ENCODE measurements at regions not wholly inside any gene's neighbourhood (a gene's known extent, or its start where the extent isn't known, plus 50 kb on each side); places are given as distances from the start of the nearest gene placed in this dataset.
A peak's percentile ranks its signal among the peaks of the same experiment; 100 is the strongest.

GRCh38 chr7:48703466-48703865, 220.9 kb upstream of the CDC14C start:
- no peak for DNase-seq

DNA sequence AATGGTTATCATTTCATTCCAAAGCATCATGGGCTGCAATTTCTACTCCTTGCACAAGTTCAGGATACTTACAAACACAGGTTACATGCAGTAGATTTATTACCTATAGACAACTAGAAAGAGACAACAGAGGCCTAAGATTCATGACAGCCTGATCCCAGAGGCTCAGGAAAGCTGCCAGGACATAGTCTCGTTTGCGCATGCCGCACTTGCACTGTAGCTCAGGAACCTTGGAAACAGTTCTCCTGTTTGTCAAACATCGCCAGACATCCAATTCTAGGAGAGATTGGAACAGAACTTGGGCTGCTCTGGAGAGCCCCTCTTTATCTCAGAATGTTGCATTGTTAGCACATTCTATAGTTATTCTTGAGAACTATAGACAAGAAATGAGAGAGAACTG, 216.2 kb upstream of the CDC14C start:
- no peak for DNase-seq

- DNase-seq, result peak in 1 of 2 donors; percentile 14
Measured at GRCh38 chr7:48708635-48709034, 215.7 kb upstream of the CDC14C start.

- no peak for DNase-seq
Measured at GRCh38 chr7:48710995-48711394, 213.4 kb upstream of the CDC14C start.

DNA sequence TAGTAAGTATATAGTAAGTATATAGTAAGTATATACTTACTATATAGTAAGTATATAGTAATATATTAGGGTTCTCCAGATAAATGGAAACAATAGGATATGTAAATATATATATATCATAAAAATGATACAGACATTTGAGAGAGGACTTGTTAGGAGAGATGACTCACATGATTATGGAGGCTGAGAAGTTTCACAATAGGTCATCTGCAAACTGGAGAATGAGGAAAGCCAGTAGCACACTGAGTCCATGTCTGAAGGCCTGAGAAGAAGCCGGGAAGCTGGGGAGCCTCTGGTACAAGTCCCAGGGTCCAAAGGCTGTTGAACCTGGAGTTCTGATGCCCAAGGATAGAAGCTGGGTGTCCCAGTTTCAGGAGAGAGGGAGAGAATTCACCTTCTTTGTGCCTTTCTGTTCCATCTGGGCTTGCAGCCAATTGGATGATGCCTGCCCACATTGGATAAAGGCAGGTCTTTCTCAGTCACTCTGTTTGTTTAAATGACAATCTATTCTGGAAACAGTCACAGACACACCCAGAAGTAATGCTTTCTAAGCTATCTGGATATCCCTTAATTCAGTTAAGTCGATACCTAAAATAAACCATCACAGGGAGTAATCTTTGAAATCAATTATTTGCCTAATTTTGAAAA, 205.5 kb upstream of the CDC14C start:
- no peak for DNase-seq

DNA sequence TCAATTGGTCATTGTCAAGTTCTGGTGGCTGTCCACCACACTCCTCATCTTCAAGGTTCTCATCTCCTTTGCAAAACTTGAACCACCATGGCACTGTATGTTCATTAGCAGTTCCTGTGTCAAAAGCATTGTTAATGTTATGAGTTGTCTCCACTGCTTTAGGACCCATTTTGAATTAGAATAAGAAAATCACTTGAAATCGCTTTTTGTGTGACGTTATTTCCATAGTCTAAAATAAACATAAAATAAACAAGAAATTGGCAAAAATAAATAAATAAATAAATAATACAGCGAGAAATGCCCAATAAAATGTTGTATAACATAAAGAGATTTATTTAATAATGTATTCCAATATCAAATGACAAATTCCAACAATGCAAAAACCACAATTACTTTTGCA, 195.5 kb upstream of the CDC14C start:
- no peak for DNase-seq

DNA sequence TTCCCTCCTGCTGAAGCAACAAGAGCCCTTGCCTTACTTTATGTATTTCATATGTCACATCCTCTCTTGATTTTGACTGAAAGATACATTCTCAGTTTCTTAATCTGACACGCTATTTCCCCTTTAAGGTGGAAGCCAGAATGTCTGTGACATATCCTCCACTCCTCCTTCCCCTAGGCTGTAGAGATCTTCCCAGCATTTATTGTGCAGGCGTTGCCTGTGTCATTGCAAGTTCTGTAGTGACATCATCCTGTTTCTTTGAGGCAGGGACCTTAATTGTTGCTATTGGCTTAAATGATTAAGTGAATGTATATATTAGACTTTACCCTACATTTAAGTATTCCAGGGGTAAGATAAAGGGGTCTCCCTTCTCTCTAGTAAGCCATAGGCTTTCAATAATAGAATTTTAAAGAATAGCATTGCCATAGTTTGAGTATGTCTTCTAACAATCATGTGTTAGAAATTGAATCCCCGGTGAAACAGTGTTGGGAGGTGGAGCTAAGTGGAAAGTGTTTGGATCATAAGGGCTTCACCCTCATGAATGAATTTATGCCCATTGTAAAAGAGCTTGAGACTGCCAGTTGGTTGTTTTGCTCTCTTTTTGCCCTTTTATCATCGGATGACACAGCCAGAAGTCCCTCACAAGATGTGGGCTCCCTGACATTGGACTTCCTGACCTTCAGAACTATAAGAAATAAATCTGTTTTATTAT, 189.5 kb upstream of the CDC14C start:
- DNase-seq, result no peak

GRCh38 chr7:48741545-48741944, 182.8 kb upstream of the CDC14C start:
- DNase-seq, result no peak

- DNase-seq, result no peak
Measured at GRCh38 chr7:48742079-48742798, 182.1 kb upstream of the CDC14C start.

- no peak for DNase-seq
Measured at GRCh38 chr7:48748081-48748833, 176.1 kb upstream of the CDC14C start.

DNA sequence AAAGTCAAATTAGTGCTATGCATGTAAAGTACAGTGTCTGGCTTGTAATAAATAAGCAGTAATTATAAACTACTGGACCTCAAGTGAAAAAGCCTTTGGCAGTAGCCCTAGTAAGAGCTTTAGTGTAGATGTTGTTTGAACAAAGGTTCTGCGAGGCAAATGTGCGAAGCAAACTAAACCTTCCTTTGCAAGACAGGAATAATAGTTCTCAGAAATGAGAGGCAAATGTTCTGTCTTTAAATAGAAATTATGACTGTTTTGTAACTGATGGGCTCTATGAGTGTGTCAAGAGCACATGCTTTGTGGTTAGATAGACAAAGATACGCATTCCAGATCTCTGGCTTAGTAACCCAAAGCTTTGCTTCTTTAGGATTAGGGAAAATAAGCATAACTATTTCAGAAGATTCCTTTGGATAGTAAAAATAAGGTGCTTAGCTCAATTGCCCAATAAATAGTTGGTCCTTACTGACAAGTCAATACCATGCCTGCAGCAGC, 169.2 kb upstream of the CDC14C start:
- no peak for DNase-seq

- no peak for DNase-seq
Measured at GRCh38 chr7:48759431-48760080, 164.8 kb upstream of the CDC14C start.

DNA sequence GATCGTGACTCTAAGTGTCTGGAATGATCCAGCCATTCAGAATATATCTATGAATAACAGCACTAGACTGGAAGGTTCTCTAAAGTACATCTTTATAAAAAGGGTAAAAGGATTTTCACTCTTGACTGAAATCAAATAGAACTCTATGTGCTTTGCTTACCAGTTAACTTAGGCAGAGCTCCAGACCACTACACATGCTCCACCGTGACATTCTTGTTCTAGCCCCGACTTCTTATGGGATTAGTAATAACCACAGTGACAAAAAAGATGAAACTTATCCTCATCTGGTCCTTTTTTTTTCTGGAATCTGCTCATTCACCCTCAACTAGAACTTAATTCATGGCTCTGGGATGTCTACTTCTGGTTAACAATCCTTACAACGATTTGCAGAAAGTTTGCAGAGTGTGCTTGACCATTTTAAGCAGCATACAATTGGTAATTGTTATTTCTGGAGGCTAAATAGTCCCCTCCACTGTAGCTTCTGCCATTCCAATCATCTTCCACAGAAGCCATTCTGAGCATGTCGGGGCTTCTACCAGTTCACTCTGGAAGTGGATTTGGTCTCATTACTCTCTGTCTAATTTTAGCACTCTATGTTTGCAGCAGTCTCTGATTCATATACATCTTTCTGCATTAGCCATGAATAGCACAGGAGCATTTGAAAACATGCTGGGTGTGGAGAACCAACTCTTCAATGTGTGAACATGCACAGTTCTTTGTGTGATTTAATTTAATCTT, 163.7 kb upstream of the CDC14C start:
- no peak for DNase-seq

- DNase-seq, result no peak
Measured at GRCh38 chr7:48780862-48781261, 143.5 kb upstream of the CDC14C start.

DNA sequence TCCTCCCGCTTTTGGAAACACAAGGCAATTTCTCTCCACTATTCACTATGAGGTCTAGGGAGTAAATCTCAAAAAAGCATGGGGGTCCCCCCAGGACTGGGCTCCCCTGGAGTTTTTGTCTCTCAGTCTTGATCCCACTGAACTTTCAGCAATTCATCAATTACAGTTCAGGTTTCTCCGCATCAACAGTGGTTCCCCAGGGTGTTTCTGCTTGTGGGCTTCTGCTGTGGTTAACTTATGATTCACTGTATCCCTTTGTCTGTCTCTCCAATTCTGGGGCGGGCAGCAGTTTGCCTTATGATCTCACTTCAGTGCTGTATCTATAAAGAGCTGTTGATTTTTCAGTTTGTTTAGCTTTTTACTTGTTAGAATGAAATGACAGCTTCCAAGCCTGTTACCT, 142.6 kb upstream of the CDC14C start:
- no peak for DNase-seq

- no peak for DNase-seq
Measured at GRCh38 chr7:48782511-48782910, 141.8 kb upstream of the CDC14C start.

DNA sequence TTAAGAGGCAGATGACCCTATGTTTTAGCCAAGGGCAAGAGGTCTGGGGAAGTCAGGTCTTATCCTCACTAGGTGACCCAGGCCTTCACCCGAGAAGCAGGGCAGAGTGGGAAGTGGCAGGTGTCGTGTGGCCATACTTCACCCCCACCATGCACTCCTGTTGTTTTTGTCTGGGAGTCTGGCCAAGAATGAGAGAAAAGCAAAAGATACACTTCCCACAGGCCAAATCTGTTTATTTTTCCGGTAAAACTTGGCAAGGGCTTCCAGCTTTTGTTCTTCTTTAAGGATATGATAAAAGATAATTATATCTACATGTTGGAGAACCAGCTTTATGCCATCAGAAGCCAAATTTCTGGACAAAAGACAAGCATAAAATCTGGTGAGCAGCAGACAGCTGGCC, 137.4 kb upstream of the CDC14C start:
- no peak for DNase-seq

DNA sequence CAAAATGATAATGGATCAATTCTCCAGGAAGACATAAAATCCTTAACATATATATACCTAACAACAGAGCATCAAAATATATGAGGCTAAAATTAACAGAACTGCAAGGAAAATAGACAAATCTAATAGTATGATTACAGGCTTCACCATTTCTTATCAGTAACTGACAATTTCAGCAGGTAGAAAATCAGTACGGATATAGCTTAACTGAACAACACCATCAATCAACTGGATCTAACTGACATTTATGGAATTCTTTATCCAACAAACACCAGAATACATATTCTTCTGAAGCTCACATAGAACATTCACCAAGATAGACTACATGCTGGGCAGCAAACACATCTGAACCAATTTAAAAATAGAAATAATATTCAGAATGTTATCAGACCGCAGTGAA, 121.1 kb upstream of the CDC14C start:
- no peak for DNase-seq

GRCh38 chr7:48806731-48807130, 117.6 kb upstream of the CDC14C start:
- no peak for DNase-seq

DNA sequence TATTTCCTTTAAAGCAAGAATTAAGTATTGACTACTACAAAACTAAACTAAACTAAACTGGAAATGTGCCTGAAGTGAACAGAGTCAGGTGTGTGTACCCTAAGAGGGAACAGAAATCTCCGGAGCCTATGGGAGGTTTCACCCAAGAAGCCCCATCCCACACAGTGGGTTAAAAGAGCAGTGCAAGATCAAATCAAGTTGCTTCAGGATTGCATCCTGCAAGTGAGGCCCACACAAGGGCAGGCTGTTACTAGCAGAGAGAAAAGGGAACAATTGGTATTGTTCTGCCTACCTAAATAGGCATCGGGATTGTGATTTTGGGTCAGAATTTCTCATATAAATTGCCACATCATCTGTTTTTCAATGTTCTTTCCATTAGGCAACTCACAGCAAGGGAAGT, 113.3 kb upstream of the CDC14C start:
- no peak for DNase-seq

DNA sequence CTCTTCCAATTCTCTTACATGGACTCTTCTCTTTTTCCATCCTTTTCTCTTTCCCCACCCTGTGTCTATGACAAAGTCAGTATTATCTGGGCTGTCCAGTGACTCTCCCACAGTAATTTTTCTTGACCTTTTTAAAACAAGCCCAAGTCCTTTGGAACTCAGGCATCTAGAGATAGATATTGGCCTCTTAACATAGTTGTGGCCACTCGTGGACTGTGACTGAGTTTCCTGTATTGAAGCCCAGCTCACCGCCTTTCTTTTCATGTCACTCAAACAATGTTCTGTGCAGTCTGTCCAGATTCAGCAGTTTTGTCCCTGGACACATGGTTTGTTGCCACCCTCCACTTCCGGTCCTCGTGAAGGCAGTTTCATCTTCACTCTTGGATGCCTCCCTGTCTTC, 110.9 kb upstream of the CDC14C start:
- no peak for DNase-seq

GRCh38 chr7:48822138-48822537, 102.2 kb upstream of the CDC14C start:
- DNase-seq, result no peak

Measured in hippocampal formation (tissue), 2 donors.